Tibial nerve (tissue), 4 donors: ENCODE measurements at regions not wholly inside any gene's neighbourhood (a gene's known extent, or its start where the extent isn't known, plus 50 kb on each side); places are given as distances from the start of the nearest gene placed in this dataset.
"Not testable (repeated sequence)": the region's sequence is repeated elsewhere in the genome, so short reads cannot be mapped to it uniquely, and the experiment has no call there.

ENCODE experiments used
- DNase-seq, 2 donors: peaks; one replicate each; pipeline ENCODE4 v3.0.0-alpha.2; 2019; ENCODE audit warnings: low spot score in 2 of 2
- H3K27ac ChIP-seq, 4 donors: fragments of 200-600 bp; sonication (generic) in 3 of 4; one replicate each; pipeline ENCODE4 v1.5.1; 2017 to 2019; ENCODE audit warnings: mild to moderate bottlenecking in 1 of 4
- H3K27me3 ChIP-seq, 2 donors: fragments of 200-600 bp; sonication (generic) in 1 of 2; one replicate each; pipeline versions ENCODE4 v1.5.1 to v1.6.0; 2017 to 2019
- H3K36me3 ChIP-seq, 3 donors: fragments of 200-600 bp; sonication (generic); one replicate each; pipeline ENCODE4 v1.5.1; 2018 to 2019
- H3K4me1 ChIP-seq, 4 donors: fragments of 200-600 bp; sonication (generic) in 3 of 4; one replicate each; pipeline ENCODE4 v1.5.1; 2017 to 2019
- H3K4me3 ChIP-seq, 4 donors: fragments of 200-600 bp; sonication (generic) in 3 of 4; one replicate each; pipeline ENCODE4 v1.5.1; 2017 to 2019; ENCODE audit warnings: mild to moderate bottlenecking in 1 of 4, moderate library complexity in 1 of 4
- H3K9me3 ChIP-seq, 4 donors: fragments of 200-600 bp; sonication (generic) in 3 of 4; one replicate each; pipeline ENCODE4 v1.5.1; 2017 to 2019
- CTCF ChIP-seq, 5 experiments: fragments of 200-600 bp in 3 of 5; fragments of 450-650 bp in 2 of 5; sonication (generic) in 3 of 5; IDR thresholded peaks; one replicate each; pipeline ENCODE4 v1.5.1; 2016 to 2019; ENCODE audit warnings: antibody characterized with exemption in 5 of 5, mild to moderate bottlenecking in 3 of 5, moderate library complexity in 2 of 5
- EP300 ChIP-seq, 2 donors: sonication (generic); formaldehyde crosslinking; IDR thresholded peaks; one replicate each; pipeline ENCODE4 v1.6.1; 2017; ENCODE audit warnings: antibody characterized with exemption in 2 of 2, mild to moderate bottlenecking in 1 of 2
- POLR2A ChIP-seq, 2 donors: fragments of 450-650 bp; IDR thresholded peaks; one replicate each; pipeline ENCODE4 v1.6.1; 2017; ENCODE audit warnings: antibody characterized with exemption in 2 of 2, mild to moderate bottlenecking in 2 of 2, moderate library complexity in 2 of 2
- whole genome bisulfite sequencing, 2 donors: methylation state at CpG; one replicate each; pipeline ENCODE4 v1.1.5; 2018; 5-methylcytosine and 5-hydroxymethylcytosine counted together

GRCh38 chr6:19395316-19395715 is 441.9 kb upstream of the ID4 start:
- Histone ChIP-seq H3K9me3 (no peaks in the 10 kb centered on the region), H3K4me3 (no peak overlapping the region), H3K36me3 (no peaks in the 10 kb centered on the region), H3K27me3 (no peaks in the 10 kb centered on the region), H3K4me1 (peaks cover 0 to 2% (median 0%) of the 10 kb centered on the region in 4 donors), H3K27ac (no peak overlapping the region)
- TF ChIP-seq CTCF (IDR thresholded peaks at IDR 0.05) (no peak), POLR2A (IDR thresholded peaks at IDR 0.05) (no peak), EP300 (IDR thresholded peaks at IDR 0.05) (no peak)
- no peak for DNase-seq

- Histone ChIP-seq H3K27me3 (no peaks in the 10 kb centered on the region), H3K4me3 (no peak overlapping the region), H3K9me3 (peaks cover 0 to 23% (median 0%) of the 10 kb centered on the region in 4 donors), H3K27ac (peak overlapping the region in 1 of 4 donors; percentile 23), H3K36me3 (no peaks in the 10 kb centered on the region), H3K4me1 (peaks cover 0 to 2% (median 0%) of the 10 kb centered on the region in 4 donors)
- peak; percentile 13 to 18 for DNase-seq
- no peak for TF ChIP-seq EP300 (IDR thresholded peaks at IDR 0.05)
- TF ChIP-seq CTCF (IDR thresholded peaks at IDR 0.05): no peak
- no peak for TF ChIP-seq POLR2A (IDR thresholded peaks at IDR 0.05)
- 55 to 61% methylated on average over 7 of the region's 7 CpGs for WGBS, 2 donors
These were observed 437.8 kb upstream of the ID4 start for GRCh38 chr6:19399406-19399805.

- H3K27me3 ChIP-seq, H3K4me3 ChIP-seq, DNase-seq, H3K27ac ChIP-seq, H3K36me3 ChIP-seq, H3K4me1 ChIP-seq: not testable (repeated sequence)
- 82 to 93% methylated on average over 3 of the region's 3 CpGs for WGBS, 2 donors
- H3K9me3 ChIP-seq: peaks cover 0 to 41% (median 0%) of the 10 kb centered on the region in 4 donors
These were observed 432.3 kb upstream of the ID4 start for GRCh38 chr6:19404884-19405283.

- no peak for DNase-seq
- Histone ChIP-seq H3K36me3 (no peaks in the 10 kb centered on the region), H3K27ac (no peak overlapping the region), H3K9me3 (peaks cover 0 to 29% (median 0%) of the 10 kb centered on the region in 4 donors), H3K4me3 (no peak overlapping the region), H3K4me1 (no peaks in the 10 kb centered on the region), H3K27me3 (no peaks in the 10 kb centered on the region)
- no peak for TF ChIP-seq POLR2A (IDR thresholded peaks at IDR 0.05)
- no peak for TF ChIP-seq EP300 (IDR thresholded peaks at IDR 0.05)
- TF ChIP-seq CTCF (IDR thresholded peaks at IDR 0.05): no peak
- 63 to 67% methylated on average over 3 of the region's 3 CpGs for whole genome bisulfite sequencing, 2 donors
These were observed 428.8 kb upstream of the ID4 start for GRCh38 chr6:19408331-19408730.

GRCh38 chr6:19410481-19410880 is 426.7 kb upstream of the ID4 start:
- H3K27ac ChIP-seq: no peak overlapping the region
- H3K4me1 ChIP-seq: no peaks in the 10 kb centered on the region
- TF ChIP-seq CTCF (IDR thresholded peaks at IDR 0.05): no peak
- TF ChIP-seq POLR2A (IDR thresholded peaks at IDR 0.05): no peak
- no peak for TF ChIP-seq EP300 (IDR thresholded peaks at IDR 0.05)
- peaks cover 0 to 8% (median 0%) of the 10 kb centered on the region in 4 donors for H3K9me3 ChIP-seq
- no peak overlapping the region for H3K4me3 ChIP-seq
- H3K36me3 ChIP-seq: no peaks in the 10 kb centered on the region
- H3K27me3 ChIP-seq: no peaks in the 10 kb centered on the region
- no peak for DNase-seq

GRCh38 chr6:19413323-19413722 is 423.8 kb upstream of the ID4 start:
- 78% methylated on average over 3 of the region's 3 CpGs for WGBS, 2 donors
- Histone ChIP-seq H3K4me3 (no peak overlapping the region), H3K27me3 (no peaks in the 10 kb centered on the region), H3K36me3 (no peaks in the 10 kb centered on the region), H3K9me3 (peaks cover 0 to 11% (median 0%) of the 10 kb centered on the region in 4 donors), H3K27ac (no peak overlapping the region), H3K4me1 (no peaks in the 10 kb centered on the region)
- no peak for TF ChIP-seq CTCF (IDR thresholded peaks at IDR 0.05)
- no peak for DNase-seq
